Stomach smooth muscle (tissue), 2 donors: ENCODE measurements at regions not wholly inside any gene's neighbourhood (a gene's known extent, or its start where the extent isn't known, plus 50 kb on each side); places are given as distances from the start of the nearest gene placed in this dataset.

Source experiments
- H3K27ac ChIP-seq: one replicate; pipeline ENCODE4 v1.7.0; 2013; ENCODE audit warnings: mild to moderate bottlenecking, low read length, inconsistent platforms
- H3K27me3 ChIP-seq, 2 donors: one replicate each; pipeline ENCODE4 v1.7.0; 2013; ENCODE audit warnings: low read length in 2 of 2; ENCODE audit not compliant: insufficient read depth in 2 of 2, control insufficient read depth in 1 of 2
- H3K36me3 ChIP-seq, 2 donors: one replicate each; pipeline ENCODE4 v1.7.0; 2013; ENCODE audit warnings: low read length in 2 of 2; ENCODE audit not compliant: control insufficient read depth in 2 of 2, insufficient read depth in 2 of 2
- H3K4me1 ChIP-seq: one replicate; pipeline ENCODE4 v1.7.0; 2013; ENCODE audit warnings: low read length; ENCODE audit not compliant: control insufficient read depth, insufficient read depth
- H3K4me3 ChIP-seq, 2 donors: one replicate each; pipeline ENCODE4 v1.7.0; 2013; ENCODE audit warnings: low read length in 2 of 2
- H3K9ac ChIP-seq, 2 donors: one replicate each; pipeline ENCODE4 v1.7.0; 2013; ENCODE audit warnings: low read length in 2 of 2, mild to moderate bottlenecking in 1 of 2
- H3K9me3 ChIP-seq, 2 donors: one replicate each; pipeline ENCODE4 v1.7.0; 2013; ENCODE audit warnings: low read length in 2 of 2; ENCODE audit not compliant: control insufficient read depth in 2 of 2
- donor health status: healthy.
- donor health status: Pancreatic carcinoma.

GRCh38 chr2:145066856-145067548 lies 547.1 kb upstream of the ZEB2 start:
- H3K9ac ChIP-seq = no peak overlapping the region
- H3K36me3 ChIP-seq = no peaks in the 10 kb centered on the region
- H3K27me3 ChIP-seq = no peaks in the 10 kb centered on the region
- H3K9me3 ChIP-seq = no peaks in the 10 kb centered on the region
- no peak overlapping the region for H3K4me3 ChIP-seq
- peak overlapping the region; percentile 19 for H3K27ac ChIP-seq
- no peaks in the 10 kb centered on the region for H3K4me1 ChIP-seq

- peak overlapping the region; percentile 19 for H3K27ac ChIP-seq
- H3K27me3 ChIP-seq = no peaks in the 10 kb centered on the region
- no peaks in the 10 kb centered on the region for H3K4me1 ChIP-seq
- no peak overlapping the region for H3K4me3 ChIP-seq
- H3K9me3 ChIP-seq = no peaks in the 10 kb centered on the region
- no peaks in the 10 kb centered on the region for H3K36me3 ChIP-seq
- no peak overlapping the region for H3K9ac ChIP-seq
Measured at GRCh38 chr2:145066151-145066661, 546.3 kb upstream of the ZEB2 start.

- Histone ChIP-seq H3K9ac (no peak overlapping the region), H3K27me3 (no peaks in the 10 kb centered on the region), H3K4me1 (no peaks in the 10 kb centered on the region), H3K9me3 (no peaks in the 10 kb centered on the region), H3K36me3 (no peaks in the 10 kb centered on the region), H3K27ac (no peak overlapping the region), H3K4me3 (no peak overlapping the region)
Measured at GRCh38 chr2:145065342-145065741, 545.4 kb upstream of the ZEB2 start.

GRCh38 chr2:145064511-145064910 lies 544.6 kb upstream of the ZEB2 start:
- no peak overlapping the region for H3K9ac ChIP-seq
- H3K9me3 ChIP-seq = no peaks in the 10 kb centered on the region
- H3K36me3 ChIP-seq = no peaks in the 10 kb centered on the region
- H3K4me1 ChIP-seq = no peaks in the 10 kb centered on the region
- H3K27me3 ChIP-seq = no peaks in the 10 kb centered on the region
- no peak overlapping the region for H3K27ac ChIP-seq
- H3K4me3 ChIP-seq = no peak overlapping the region

GRCh38 chr2:145060876-145061275 lies 541.0 kb upstream of the ZEB2 start:
- Histone ChIP-seq H3K4me3 (no peak overlapping the region), H3K4me1 (no peaks in the 10 kb centered on the region), H3K9ac (no peak overlapping the region), H3K36me3 (no peaks in the 10 kb centered on the region), H3K9me3 (no peaks in the 10 kb centered on the region), H3K27ac (no peak overlapping the region), H3K27me3 (no peaks in the 10 kb centered on the region)

- Histone ChIP-seq H3K9me3 (no peaks in the 10 kb centered on the region), H3K27ac (no peak overlapping the region), H3K27me3 (no peaks in the 10 kb centered on the region), H3K9ac (no peak overlapping the region), H3K36me3 (no peaks in the 10 kb centered on the region), H3K4me1 (no peaks in the 10 kb centered on the region), H3K4me3 (no peak overlapping the region)
Measured at GRCh38 chr2:145059914-145060313, 540.0 kb upstream of the ZEB2 start.

- H3K9ac ChIP-seq = no peak overlapping the region
- H3K9me3 ChIP-seq = no peaks in the 10 kb centered on the region
- no peak overlapping the region for H3K4me3 ChIP-seq
- H3K27me3 ChIP-seq = no peaks in the 10 kb centered on the region
- no peaks in the 10 kb centered on the region for H3K4me1 ChIP-seq
- H3K36me3 ChIP-seq = no peaks in the 10 kb centered on the region
- no peak overlapping the region for H3K27ac ChIP-seq
Measured at GRCh38 chr2:145059343-145059742, 539.4 kb upstream of the ZEB2 start.

GRCh38 chr2:145058457-145058856 lies 538.5 kb upstream of the ZEB2 start:
- Histone ChIP-seq H3K27ac (no peak overlapping the region), H3K4me1 (no peaks in the 10 kb centered on the region), H3K9ac (no peak overlapping the region), H3K27me3 (no peaks in the 10 kb centered on the region), H3K36me3 (no peaks in the 10 kb centered on the region), H3K9me3 (no peaks in the 10 kb centered on the region), H3K4me3 (no peak overlapping the region)

- Histone ChIP-seq H3K9ac (no peak overlapping the region), H3K27ac (no peak overlapping the region), H3K4me3 (no peak overlapping the region), H3K9me3 (no peaks in the 10 kb centered on the region), H3K4me1 (no peaks in the 10 kb centered on the region), H3K36me3 (no peaks in the 10 kb centered on the region), H3K27me3 (no peaks in the 10 kb centered on the region)
Measured at GRCh38 chr2:145055651-145056050, 535.7 kb upstream of the ZEB2 start.

- Histone ChIP-seq H3K36me3 (no peaks in the 10 kb centered on the region), H3K27ac (no peak overlapping the region), H3K27me3 (no peaks in the 10 kb centered on the region), H3K9me3 (no peaks in the 10 kb centered on the region), H3K9ac (no peak overlapping the region), H3K4me3 (no peak overlapping the region), H3K4me1 (no peaks in the 10 kb centered on the region)
Measured at GRCh38 chr2:145050134-145050533, 530.2 kb upstream of the ZEB2 start.

GRCh38 chr2:145049475-145049874 lies 529.6 kb upstream of the ZEB2 start:
- Histone ChIP-seq H3K9ac (no peak overlapping the region), H3K9me3 (no peaks in the 10 kb centered on the region), H3K4me3 (no peak overlapping the region), H3K27ac (no peak overlapping the region), H3K4me1 (no peaks in the 10 kb centered on the region), H3K27me3 (no peaks in the 10 kb centered on the region), H3K36me3 (no peaks in the 10 kb centered on the region)
